NCI-H460 (cell line): ENCODE measurements at regions not wholly inside any gene's neighbourhood (a gene's known extent, or its start where the extent isn't known, plus 50 kb on each side); places are given as distances from the start of the nearest gene placed in this dataset.

ENCODE experiments used
- DNase-seq: peaks from one replicate; pipeline ENCODE4 v3.0.0-alpha.2; 2016; ENCODE audit warnings: low read depth; ENCODE audit errors: extremely low read depth
- small RNA-seq, 2 experiments: library from RNA; depleted of rRNA; stranded (forward); fragments of <200 nt; gene quantifications; one replicate each; pipeline ENCODE3, GENCODE V24; 2014

- no peak for DNase-seq
Observed at GRCh38 chr5:157911568-157911967, 52.6 kb upstream of the CLINT1 start.

Small RNAs in the stretch of these regions (small RNA-seq; reads per million reads assigned to genes)
- gene AC091979.2 (0 reads per million in 2 experiments), gene RNU2-48P (0.56 to 14.9 reads per million in 2 experiments)
